Vagina (tissue), 2 donors: ENCODE measurements at regions not wholly inside any gene's neighbourhood (a gene's known extent, or its start where the extent isn't known, plus 50 kb on each side); places are given as distances from the start of the nearest gene placed in this dataset.
"Not testable (repeated sequence)": the region's sequence is repeated elsewhere in the genome, so short reads cannot be mapped to it uniquely, and the experiment has no call there.

Source experiments
- POLR2AphosphoS5 ChIP-seq, 2 donors: sonication (generic); formaldehyde crosslinking; IDR thresholded peaks; one replicate each; pipeline ENCODE4 v1.9.0; 2017; ENCODE audit warnings: antibody characterized with exemption in 2 of 2, mild to moderate bottlenecking in 2 of 2, low read depth in 1 of 2; ENCODE audit not compliant: insufficient read depth in 1 of 2
- TF ChIP-seq, protein P1 (sequence below), 3 experiments: fragments of 450-650 bp in 2 of 3; fragments of 200-600 bp in 1 of 3; sonication (generic) in 1 of 3; IDR thresholded peaks; one replicate each; pipeline ENCODE4 v1.5.1; 2017 to 2019; ENCODE audit warnings: antibody characterized with exemption in 3 of 3, mild to moderate bottlenecking in 2 of 3, moderate library complexity in 2 of 3

DNA sequence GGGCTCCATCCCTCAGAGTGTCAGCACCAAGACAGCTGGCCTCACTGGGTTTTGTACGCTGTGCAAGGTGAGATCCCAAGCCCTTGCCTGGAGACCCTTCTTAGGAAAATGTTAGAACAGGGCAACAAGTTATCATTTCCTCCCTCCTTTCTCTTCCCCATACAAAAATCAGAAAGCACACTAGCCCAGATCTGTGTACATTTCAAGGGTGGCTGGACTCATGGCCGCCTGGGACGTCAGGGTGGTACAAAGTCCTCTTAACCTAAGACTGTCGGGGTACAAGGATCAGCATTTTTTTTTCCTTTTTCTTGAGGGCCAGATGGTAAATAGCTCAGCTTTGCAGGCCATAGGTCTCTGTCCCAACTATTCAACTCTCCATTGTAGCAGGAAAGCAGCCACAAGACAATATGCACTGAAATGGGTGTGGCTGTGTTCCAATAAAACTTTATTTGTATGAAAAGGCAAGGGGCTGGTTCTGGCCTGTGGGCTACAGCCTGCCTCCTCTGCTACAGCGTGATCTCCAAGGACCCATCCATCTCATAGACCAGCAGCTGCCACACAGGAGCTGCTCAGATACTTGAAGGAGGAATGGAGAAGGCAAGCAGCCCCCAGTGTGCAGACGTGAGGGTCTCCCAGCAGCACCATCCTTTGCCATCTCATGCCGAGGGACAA is 68.7 kb downstream of the ART5 start:
- TF ChIP-seq, protein P1, sequence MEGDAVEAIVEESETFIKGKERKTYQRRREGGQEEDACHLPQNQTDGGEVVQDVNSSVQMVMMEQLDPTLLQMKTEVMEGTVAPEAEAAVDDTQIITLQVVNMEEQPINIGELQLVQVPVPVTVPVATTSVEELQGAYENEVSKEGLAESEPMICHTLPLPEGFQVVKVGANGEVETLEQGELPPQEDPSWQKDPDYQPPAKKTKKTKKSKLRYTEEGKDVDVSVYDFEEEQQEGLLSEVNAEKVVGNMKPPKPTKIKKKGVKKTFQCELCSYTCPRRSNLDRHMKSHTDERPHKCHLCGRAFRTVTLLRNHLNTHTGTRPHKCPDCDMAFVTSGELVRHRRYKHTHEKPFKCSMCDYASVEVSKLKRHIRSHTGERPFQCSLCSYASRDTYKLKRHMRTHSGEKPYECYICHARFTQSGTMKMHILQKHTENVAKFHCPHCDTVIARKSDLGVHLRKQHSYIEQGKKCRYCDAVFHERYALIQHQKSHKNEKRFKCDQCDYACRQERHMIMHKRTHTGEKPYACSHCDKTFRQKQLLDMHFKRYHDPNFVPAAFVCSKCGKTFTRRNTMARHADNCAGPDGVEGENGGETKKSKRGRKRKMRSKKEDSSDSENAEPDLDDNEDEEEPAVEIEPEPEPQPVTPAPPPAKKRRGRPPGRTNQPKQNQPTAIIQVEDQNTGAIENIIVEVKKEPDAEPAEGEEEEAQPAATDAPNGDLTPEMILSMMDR (IDR thresholded peaks at IDR 0.05): not testable (repeated sequence)
- TF ChIP-seq POLR2AphosphoS5 (IDR thresholded peaks at IDR 0.05; ENCODE audit: insufficient read depth in 1 of 2, low read depth in 1 of 2): not testable (repeated sequence)
